IMR-90 (cell line): ENCODE measurements at regions not wholly inside any gene's neighbourhood (a gene's known extent, or its start where the extent isn't known, plus 50 kb on each side); places are given as distances from the start of the nearest gene placed in this dataset.

ENCODE experiments used
- ATAC-seq: fragments of 200-7000 bp; cut with Tn5 transposase; 2 replicates; pipeline ENCODE4 v1.9.1; 2020; ENCODE audit warnings: low read depth, mild to moderate bottlenecking, moderate library complexity
- BruUV-seq: library from RNA; stranded (reverse); fragments of 400-500 nt; replicated peaks from 2 replicates; lab custom pipeline; 2021; lab: Mats Ljungman, UMichigan
- CTCF ChIA-PET: fragments of 300-600 bp; formaldehyde crosslinking; extraction: SDS; loops from one replicate; lab custom pipeline; 2021; ENCODE audit warnings: antibody characterized with exemption; lab: Yijun Ruan, JAX
- POLR2A ChIA-PET: fragments of 300-600 bp; sonication (Branson Sonifier 250); formaldehyde crosslinking; loops from one replicate; lab custom pipeline; 2022; ENCODE audit warnings: antibody characterized with exemption; ENCODE audit not compliant: unreplicated experiment; lab: Charles Lee
- DNase-seq: peaks from one replicate; pipeline ENCODE4 v3.0.0; 2013
- H2AFZ ChIP-seq: replicated peaks from 2 replicates; pipeline ENCODE3; 2013; ENCODE audit warnings: low read length, mild to moderate bottlenecking; ENCODE audit not compliant: poor library complexity
- H2AK5ac ChIP-seq: 2 replicates; pipeline ENCODE4 v1.6.1; 2013; ENCODE audit warnings: low read depth, low read length, inconsistent platforms
- H2AK9ac ChIP-seq: replicated peaks from 2 replicates; pipeline ENCODE3; 2013; ENCODE audit warnings: mild to moderate bottlenecking, low read depth, low read length, moderate library complexity; ENCODE audit not compliant: poor library complexity
- H2BK120ac ChIP-seq: 2 replicates; pipeline ENCODE4 v1.6.1; 2013; ENCODE audit warnings: low read depth, low read length, inconsistent platforms
- H2BK15ac ChIP-seq: 3 replicates; pipeline ENCODE4 v1.6.1; 2013; ENCODE audit warnings: low read depth, low read length, inconsistent platforms
- H2BK20ac ChIP-seq: 2 replicates; pipeline ENCODE4 v1.6.1; 2013; ENCODE audit warnings: low read depth, mild to moderate bottlenecking, inconsistent platforms, low read length, moderate library complexity
- H2BK5ac ChIP-seq: 2 replicates; pipeline ENCODE4 v1.6.1; 2013; ENCODE audit warnings: mild to moderate bottlenecking, low read depth, low read length, inconsistent platforms; ENCODE audit not compliant: poor library complexity, severe bottlenecking
- H3K14ac ChIP-seq: replicated peaks from 2 replicates; pipeline ENCODE4 v1.6.1; 2013; ENCODE audit warnings: low read depth, low read length, inconsistent platforms
- H3K18ac ChIP-seq: 2 replicates; pipeline ENCODE4 v1.6.1; 2013; ENCODE audit warnings: low read depth, low read length, control low read depth
- H3K23ac ChIP-seq: 2 replicates; pipeline ENCODE4 v1.6.1; 2013; ENCODE audit warnings: low read depth, low read length, inconsistent platforms
- H3K27ac ChIP-seq: 2 replicates; pipeline ENCODE4 v1.5.1; 2013; ENCODE audit warnings: mild to moderate bottlenecking, control low read depth, low read length; ENCODE audit not compliant: insufficient read depth
- H3K27me3 ChIP-seq: 2 replicates; pipeline ENCODE4 v1.6.1; 2013; ENCODE audit warnings: low read length; ENCODE audit not compliant: control insufficient read depth, insufficient read depth
- H3K36me3 ChIP-seq: 2 replicates; pipeline ENCODE4 v1.6.1; 2013; ENCODE audit warnings: low read length, mixed read lengths; ENCODE audit not compliant: control insufficient read depth, insufficient read depth
- H3K4ac ChIP-seq: 2 replicates; pipeline ENCODE4 v1.6.1; 2013; ENCODE audit warnings: low read depth, low read length, inconsistent platforms
- H3K4me1 ChIP-seq: 2 replicates; pipeline ENCODE4 v1.6.1; 2013; ENCODE audit warnings: low read length, mixed read lengths; ENCODE audit not compliant: control insufficient read depth, insufficient read depth
- H3K4me2 ChIP-seq: 2 replicates; pipeline ENCODE4 v1.6.1; 2013; ENCODE audit warnings: low read depth, mild to moderate bottlenecking, control low read depth, low read length, moderate library complexity
- H3K4me3 ChIP-seq: 2 replicates; pipeline ENCODE4 v1.5.1; 2013; ENCODE audit warnings: low read depth, mild to moderate bottlenecking, control low read depth, low read length, moderate library complexity; ENCODE audit not compliant: insufficient read depth
- H3K56ac ChIP-seq: 2 replicates; pipeline ENCODE4 v1.6.1; 2013; ENCODE audit warnings: low read length, inconsistent platforms; ENCODE audit not compliant: insufficient read depth; ENCODE audit errors: extremely low read depth
- H3K79me1 ChIP-seq, 2 experiments: 2 replicates each; pipeline ENCODE4 v1.6.1; 2013; ENCODE audit warnings: low read length in 2 of 2, inconsistent platforms in 1 of 2, low read depth in 1 of 2
- H3K9ac ChIP-seq: 2 replicates; pipeline ENCODE4 v1.6.1; 2013; ENCODE audit warnings: low read depth, low read length, control low read depth
- H3K9me1 ChIP-seq: 2 replicates; pipeline ENCODE4 v1.6.1; 2013; ENCODE audit warnings: low read length, inconsistent platforms; ENCODE audit not compliant: insufficient read depth
- H3K9me3 ChIP-seq: 2 replicates; pipeline ENCODE4 v1.6.1; 2013; ENCODE audit warnings: low read length; ENCODE audit not compliant: control insufficient read depth, insufficient read depth
- H4K20me1 ChIP-seq: 2 replicates; pipeline ENCODE4 v1.6.1; 2013; ENCODE audit warnings: low read length, inconsistent platforms; ENCODE audit not compliant: insufficient read depth
- H4K5ac ChIP-seq: 2 replicates; pipeline ENCODE4 v1.6.1; 2013; ENCODE audit warnings: mild to moderate bottlenecking, low read depth, low read length, control low read depth
- H4K8ac ChIP-seq, 2 experiments: 2 replicates each; pipeline ENCODE4 v1.6.1; 2013; ENCODE audit warnings: low read depth in 2 of 2, low read length in 2 of 2, control low read depth in 1 of 2, inconsistent platforms in 1 of 2
- H4K91ac ChIP-seq: 2 replicates; pipeline ENCODE4 v1.6.1; 2013; ENCODE audit warnings: low read depth, low read length, inconsistent platforms; ENCODE audit not compliant: insufficient read depth
- BHLHE40 ChIP-seq: fragments of 150-350 bp; IDR thresholded peaks from 2 replicates; pipeline ENCODE4 v1.6.1; 2016; ENCODE audit warnings: mild to moderate bottlenecking, low read depth, low read length
- CHD1 ChIP-seq: IDR thresholded peaks from 2 replicates; pipeline ENCODE4 v1.6.1; 2012; ENCODE audit warnings: low read depth, low read length, improper control_type of control experiment
- FOS ChIP-seq: fragments of 150-350 bp; IDR thresholded peaks from 2 replicates; pipeline ENCODE4 v1.6.1; 2016; ENCODE audit warnings: low read depth, low read length
- MAFK ChIP-seq: IDR thresholded peaks from 2 replicates; pipeline ENCODE4 v1.6.1; 2012; ENCODE audit warnings: low read depth, low read length, improper control_type of control experiment
- MAZ ChIP-seq: IDR thresholded peaks from 2 replicates; pipeline ENCODE4 v1.6.1; 2012; ENCODE audit warnings: low read depth, mild to moderate bottlenecking, low read length, improper control_type of control experiment, moderate library complexity, borderline replicate concordance
- MXI1 ChIP-seq: IDR thresholded peaks from 2 replicates; pipeline ENCODE4 v1.6.1; 2012; ENCODE audit warnings: low read depth, mild to moderate bottlenecking, low read length, moderate library complexity, borderline replicate concordance
- NFE2L2 ChIP-seq: fragments of 150-350 bp; IDR thresholded peaks from 2 replicates; pipeline ENCODE4 v1.6.1; 2016; ENCODE audit warnings: low read depth, mild to moderate bottlenecking, low read length
- RCOR1 ChIP-seq: IDR thresholded peaks from 2 replicates; pipeline ENCODE4 v1.6.1; 2012; ENCODE audit warnings: mild to moderate bottlenecking, low read length, improper control_type of control experiment; ENCODE audit not compliant: insufficient replicate concordance
- RFX5 ChIP-seq: IDR thresholded peaks from 2 replicates; pipeline ENCODE4 v1.8.0; 2012; ENCODE audit warnings: low read depth, mild to moderate bottlenecking, low read length, moderate library complexity
- SMC3 ChIP-seq: fragments of 150-350 bp; IDR thresholded peaks from 2 replicates; pipeline ENCODE4 v1.6.1; 2016; ENCODE audit warnings: low read depth, mild to moderate bottlenecking, antibody characterized with exemption, low read length, moderate library complexity
- WGBS, 2 experiments: methylation state at CpG; one replicate each; pipeline versions ENCODE4 v1.1.5 to v1.1.7; 2013; ENCODE audit warnings: missing lambda C conversion rate in 2 of 2; ENCODE audit not compliant: insufficient read length in 1 of 2; ENCODE audit errors: extremely low coverage in 2 of 2; 5-methylcytosine and 5-hydroxymethylcytosine counted together
- dilution Hi-C: fragments of 300-500 bp; cut with HindIII; formaldehyde crosslinking; loops from one replicate; pipeline ENCODE4 v1.14.3; 2018; ENCODE audit warnings: low sequenced_read_pairs; ENCODE audit not compliant: unreplicated experiment
- in situ Hi-C: fragments of 300-500 bp; cut with MboI; formaldehyde crosslinking; loops from 3 replicates; pipeline ENCODE4 v1.14.3; 2019; ENCODE audit warnings: low sequenced_read_pairs, inconsistent platforms, mixed read lengths
- intact Hi-C: fragments of 100-400 bp; cut with micrococcal nuclease; formaldehyde crosslinking; loops from 2 replicates; pipeline ENCODE4 v1.10.0; 2022

- H2BK120ac ChIP-seq, result no peak overlapping the region
- H3K9me3 ChIP-seq, result no peaks in the 10 kb centered on the region
- H2AFZ ChIP-seq, result no peak overlapping the region
- H3K9me1 ChIP-seq, result no peaks in the 10 kb centered on the region
- ATAC-seq (no peak), DNase-seq (no peak)
- POLR2A ChIA-PET, result no interaction called here
- H3K79me1 ChIP-seq, result no peaks in the 10 kb centered on the region
- H3K56ac ChIP-seq, result no peak overlapping the region
- no peaks in the 10 kb centered on the region for H3K4me1 ChIP-seq
- H3K4me2 ChIP-seq, result no peak overlapping the region
- no peak overlapping the region for H2AK5ac ChIP-seq
- H4K91ac ChIP-seq, result no peak overlapping the region
- H3K9ac ChIP-seq, result no peak overlapping the region
- in situ Hi-C loops, result no loop called here
- no CpG with 5 or more reads among the region's 3 CpGs for WGBS, 2 experiments
- no peak overlapping the region for H3K27ac ChIP-seq
- H2BK20ac ChIP-seq, result no peak overlapping the region
- no peak overlapping the region for H2BK15ac ChIP-seq
- H3K14ac ChIP-seq, result no peak overlapping the region
- H3K36me3 ChIP-seq, result no peaks in the 10 kb centered on the region
- no peak overlapping the region for H3K18ac ChIP-seq
- intact Hi-C loops, result no loop called here
- no TSS peak for BruUV-seq
- no peak overlapping the region for H2BK5ac ChIP-seq
- no peak overlapping the region for H3K4ac ChIP-seq
- no peak overlapping the region for H3K23ac ChIP-seq
- CTCF ChIA-PET, result no interaction called here
- H2AK9ac ChIP-seq, result no peak overlapping the region
- H4K20me1 ChIP-seq, result no peaks in the 10 kb centered on the region
- dilution Hi-C loops, result no loop called here
- no peak overlapping the region for H4K8ac ChIP-seq
- no peaks in the 10 kb centered on the region for H3K27me3 ChIP-seq
- H3K4me3 ChIP-seq, result no peak overlapping the region
- TF ChIP-seq MAFK (no peak), MXI1 (no peak), NFE2L2 (no peak), MAZ (no peak), CHD1 (no peak), RCOR1 (no peak), RFX5 (no peak), BHLHE40 (no peak), SMC3 (no peak), FOS (no peak)
- H4K5ac ChIP-seq, result no peak overlapping the region
These were observed 202.2 kb upstream of the CMC1 start for GRCh38 chr3:28039234-28039633.
